ENCODE measurements at regions not wholly inside any gene's neighbourhood (a gene's known extent, or its start where the extent isn't known, plus 50 kb on each side); places are given as distances from the start of the nearest gene placed in this dataset.

- Histone ChIP-seq H4K20me1 (replicated peaks in 1 of 2; ENCODE audit: control insufficient read depth in 1 of 2, insufficient read depth in 2 of 2, low read length in 2 of 2) (no peaks in the 10 kb centered on the region), H3K4me3 (ENCODE audit: extremely low read depth in 1 of 4, insufficient read depth in 2 of 4, low read depth in 3 of 4, low read length in 4 of 4) (no peak overlapping the region), H4K8ac (ENCODE audit: extremely low read depth, insufficient read depth, low read length) (no peak overlapping the region), H3K4ac (replicated peaks; ENCODE audit: insufficient read length, low read depth, low read length) (no peak overlapping the region), H3K36me3 (ENCODE audit: control insufficient read depth in 2 of 4, insufficient read depth in 4 of 4, low read length in 3 of 4) (no peaks in the 10 kb centered on the region), H3K14ac (ENCODE audit: insufficient read length) (no peak overlapping the region), H3K79me2 (ENCODE audit: control insufficient read depth in 1 of 2, insufficient read depth in 2 of 2, low read length in 2 of 2) (no peaks in the 10 kb centered on the region), H4K91ac (replicated peaks; ENCODE audit: insufficient read length, low read length) (no peak overlapping the region), H2AFZ (ENCODE audit: low read length) (no peak overlapping the region), H2BK12ac (ENCODE audit: low read depth, low read length) (no peak overlapping the region), H3K9me3 (ENCODE audit: insufficient read depth in 2 of 2, low read depth in 1 of 2, low read length in 1 of 2) (no peaks in the 10 kb centered on the region), H3K79me1 (ENCODE audit: low read depth, low read length) (no peaks in the 10 kb centered on the region), H3K4me2 (ENCODE audit: insufficient read depth in 1 of 2, low read depth in 2 of 2, low read length in 2 of 2) (no peak overlapping the region), H2BK15ac (ENCODE audit: low read length) (no peak overlapping the region), H2BK20ac (ENCODE audit: low read length) (no peak overlapping the region), H2BK120ac (replicated peaks; ENCODE audit: low read depth, low read length) (no peak overlapping the region), H3K27ac (ENCODE audit: low read depth, low read length) (no peak overlapping the region), H3K56ac (replicated peaks; ENCODE audit: insufficient read length, low read depth, low read length) (no peak overlapping the region), H3K9ac (replicated peaks in 1 of 4; ENCODE audit: extremely low read depth in 1 of 4, low read depth in 3 of 4, low read length in 3 of 4) (no peak overlapping the region), H3K4me1 (replicated peaks in 1 of 4; ENCODE audit: control insufficient read depth in 3 of 4, insufficient read depth in 4 of 4, low read length in 3 of 4) (no peaks in the 10 kb centered on the region), H4K5ac (ENCODE audit: insufficient read length, low read depth, low read length) (no peak overlapping the region), H2AK5ac (ENCODE audit: low read depth, low read length) (no peak overlapping the region), H3K23ac (ENCODE audit: insufficient read length) (no peak overlapping the region), H2BK5ac (ENCODE audit: low read depth, low read length) (no peak overlapping the region), H3K23me2 (ENCODE audit: low read depth, low read length) (no peaks in the 10 kb centered on the region), H3K27me3 (replicated peaks in 1 of 4; ENCODE audit: control insufficient read depth in 3 of 4, extremely low read depth in 1 of 4, insufficient read depth in 3 of 4, low read length in 3 of 4) (no peaks in the 10 kb centered on the region), H3K18ac (ENCODE audit: extremely low read depth, low read length) (no peak overlapping the region)
- TF ChIP-seq TCF12 (IDR thresholded peaks at IDR 0.05; ENCODE audit: low read depth, low read length) = no peak
- no peak for TF ChIP-seq KDM1A (IDR thresholded peaks at IDR 0.05; ENCODE audit: borderline replicate concordance, low read length)
- ChIA-PET CTCF (ENCODE audit: partially characterized antibody) (interaction anchor here (0.7 to 1.0 kb wide), 2 partner anchors 11 to 45 kb away, joined by 3 read pairs; no protein-coding TSS in a partner anchor), POLR2A (ENCODE audit: partially characterized antibody) (no interaction called here)
- WGBS, 2 experiments (ENCODE audit: extremely low coverage in 1 of 2, insufficient coverage in 1 of 2, insufficient read length in 1 of 2, insufficient replicate concordance in 2 of 2, low coverage in 1 of 2, low lambda C conversion rate in 2 of 2, missing lambda C conversion rate in 1 of 2) = 97% methylated on average over 2 of the region's 2 CpGs; no CpG with 5 or more reads in 1 of the 2 experiments
- DNase-seq (ENCODE audit: low read depth in 1 of 2, low spot score in 2 of 2) (no peak), FAIRE-seq (no peak)
Measured at GRCh38 chr3:157652366-157652765, 149.2 kb upstream of the VEPH1 start.
